ENCODE measurements at regions not wholly inside any gene's neighbourhood (a gene's known extent, or its start where the extent isn't known, plus 50 kb on each side); places are given as distances from the start of the nearest gene placed in this dataset.

GRCh38 chr5:155276231-155276630 is 262.7 kb downstream of the KIF4B start:
- BruUV-seq (replicated peaks): no TSS peak

GRCh38 chr5:155278532-155278931 is 265.0 kb downstream of the KIF4B start:
- H3K79me2 ChIP-seq (ENCODE audit: insufficient read depth, low read depth, low read length): no peaks in the 10 kb centered on the region
- H3K9me2 ChIP-seq (ENCODE audit: insufficient read depth, low read length): no peaks in the 10 kb centered on the region
- no peak overlapping the region for H3K4me2 ChIP-seq (ENCODE audit: low read length)

More at GRCh38 chr5:155276231-155276630, 262.7 kb downstream of the KIF4B start:
- TF ChIP-seq EZH2phosphoT487 (IDR thresholded peaks at IDR 0.05; ENCODE audit: borderline replicate concordance, low read depth, low read length): no peak
- TF ChIP-seq, protein P1, sequence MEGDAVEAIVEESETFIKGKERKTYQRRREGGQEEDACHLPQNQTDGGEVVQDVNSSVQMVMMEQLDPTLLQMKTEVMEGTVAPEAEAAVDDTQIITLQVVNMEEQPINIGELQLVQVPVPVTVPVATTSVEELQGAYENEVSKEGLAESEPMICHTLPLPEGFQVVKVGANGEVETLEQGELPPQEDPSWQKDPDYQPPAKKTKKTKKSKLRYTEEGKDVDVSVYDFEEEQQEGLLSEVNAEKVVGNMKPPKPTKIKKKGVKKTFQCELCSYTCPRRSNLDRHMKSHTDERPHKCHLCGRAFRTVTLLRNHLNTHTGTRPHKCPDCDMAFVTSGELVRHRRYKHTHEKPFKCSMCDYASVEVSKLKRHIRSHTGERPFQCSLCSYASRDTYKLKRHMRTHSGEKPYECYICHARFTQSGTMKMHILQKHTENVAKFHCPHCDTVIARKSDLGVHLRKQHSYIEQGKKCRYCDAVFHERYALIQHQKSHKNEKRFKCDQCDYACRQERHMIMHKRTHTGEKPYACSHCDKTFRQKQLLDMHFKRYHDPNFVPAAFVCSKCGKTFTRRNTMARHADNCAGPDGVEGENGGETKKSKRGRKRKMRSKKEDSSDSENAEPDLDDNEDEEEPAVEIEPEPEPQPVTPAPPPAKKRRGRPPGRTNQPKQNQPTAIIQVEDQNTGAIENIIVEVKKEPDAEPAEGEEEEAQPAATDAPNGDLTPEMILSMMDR (conservative IDR thresholded peaks at IDR 0.05; ENCODE audit: low read length): no peak
- Histone ChIP-seq H3K4me1 (ENCODE audit: insufficient read depth, low read length, poor library complexity, severe bottlenecking) (no peaks in the 10 kb centered on the region), H3K9me3 (ENCODE audit: low read length) (no peaks in the 10 kb centered on the region), H3K79me2 (ENCODE audit: insufficient read depth, low read depth, low read length) (no peaks in the 10 kb centered on the region), H2AFZ (ENCODE audit: low read length) (no peak overlapping the region), H3K27ac (ENCODE audit: low read depth, low read length, poor library complexity, severe bottlenecking) (no peak overlapping the region), H3K4me2 (ENCODE audit: low read length) (no peak overlapping the region), H3K9me2 (ENCODE audit: insufficient read depth, low read length) (no peaks in the 10 kb centered on the region), H4K20me1 (ENCODE audit: insufficient read depth, low read length) (no peaks in the 10 kb centered on the region), H3K4me3 (ENCODE audit: low read depth, low read length, poor library complexity, severe bottlenecking) (no peak overlapping the region), H3K36me3 (ENCODE audit: insufficient read depth, low read length) (no peaks in the 10 kb centered on the region)
- ChIA-PET CTCF (ENCODE audit: unreplicated experiment) (no interaction called here), POLR2A (no interaction called here)
- DNase-seq (ENCODE audit: low spot score): no peak
- intact Hi-C loops (cut with micrococcal nuclease; ENCODE audit: unreplicated experiment): no loop called here

GRCh38 chr5:155282503-155283107 is 269.1 kb downstream of the KIF4B start:
- no peak for DNase-seq (ENCODE audit: low spot score)
- H3K9me3 ChIP-seq (ENCODE audit: low read length): no peaks in the 10 kb centered on the region
- no peak overlapping the region for H3K4me3 ChIP-seq (ENCODE audit: low read depth, low read length, poor library complexity, severe bottlenecking)
- no peak overlapping the region for H2AFZ ChIP-seq (ENCODE audit: low read length)
- intact Hi-C loops (cut with micrococcal nuclease; ENCODE audit: unreplicated experiment): no loop called here
- no peaks in the 10 kb centered on the region for H3K79me2 ChIP-seq (ENCODE audit: insufficient read depth, low read depth, low read length)
- no peak overlapping the region for H3K4me2 ChIP-seq (ENCODE audit: low read length)
- no peaks in the 10 kb centered on the region for H3K4me1 ChIP-seq (ENCODE audit: insufficient read depth, low read length, poor library complexity, severe bottlenecking)
- H4K20me1 ChIP-seq (ENCODE audit: insufficient read depth, low read length): no peaks in the 10 kb centered on the region
- H3K36me3 ChIP-seq (ENCODE audit: insufficient read depth, low read length): no peaks in the 10 kb centered on the region
- no TSS peak for BruUV-seq (replicated peaks)
- no peaks in the 10 kb centered on the region for H3K9me2 ChIP-seq (ENCODE audit: insufficient read depth, low read length)
- TF ChIP-seq EZH2phosphoT487 (IDR thresholded peaks at IDR 0.05; ENCODE audit: borderline replicate concordance, low read depth, low read length): no peak
- TF ChIP-seq, protein P1 (conservative IDR thresholded peaks at IDR 0.05; ENCODE audit: low read length): no peak
- ChIA-PET POLR2A (no interaction called here), CTCF (ENCODE audit: unreplicated experiment) (no interaction called here)
- H3K27ac ChIP-seq (ENCODE audit: low read depth, low read length, poor library complexity, severe bottlenecking): no peak overlapping the region

More at GRCh38 chr5:155278532-155278931, 265.0 kb downstream of the KIF4B start:
- Histone ChIP-seq H3K9me3 (ENCODE audit: low read length) (no peaks in the 10 kb centered on the region), H3K4me3 (ENCODE audit: low read depth, low read length, poor library complexity, severe bottlenecking) (no peak overlapping the region), H3K4me1 (ENCODE audit: insufficient read depth, low read length, poor library complexity, severe bottlenecking) (no peaks in the 10 kb centered on the region), H4K20me1 (ENCODE audit: insufficient read depth, low read length) (no peaks in the 10 kb centered on the region), H3K27ac (ENCODE audit: low read depth, low read length, poor library complexity, severe bottlenecking) (no peak overlapping the region), H3K36me3 (ENCODE audit: insufficient read depth, low read length) (no peaks in the 10 kb centered on the region), H2AFZ (ENCODE audit: low read length) (no peak overlapping the region)
- intact Hi-C loops (cut with micrococcal nuclease; ENCODE audit: unreplicated experiment): no loop called here
- no TSS peak for BruUV-seq (replicated peaks)
- ChIA-PET POLR2A (no interaction called here), CTCF (ENCODE audit: unreplicated experiment) (no interaction called here)
- TF ChIP-seq, protein P1 (conservative IDR thresholded peaks at IDR 0.05; ENCODE audit: low read length): no peak
- TF ChIP-seq EZH2phosphoT487 (IDR thresholded peaks at IDR 0.05; ENCODE audit: borderline replicate concordance, low read depth, low read length): no peak
- DNase-seq (ENCODE audit: low spot score): no peak
